Stimulated activated CD8-positive, alpha-beta memory T cell treated with anti-CD3 and anti-CD28 coated beads, Interleukin-4, amount 100 ng/mL, for 24 hours (primary cell): ENCODE measurements at regions not wholly inside any gene's neighbourhood (a gene's known extent, or its start where the extent isn't known, plus 50 kb on each side); places are given as distances from the start of the nearest gene placed in this dataset.
"Not testable (repeated sequence)": the region's sequence is repeated elsewhere in the genome, so short reads cannot be mapped to it uniquely, and the experiment has no call there.

ENCODE experiments used
- DNase-seq: peaks from one replicate; pipeline ENCODE4 v3.0.0-alpha.2; 2020; ENCODE audit warnings: low read depth

DNA sequence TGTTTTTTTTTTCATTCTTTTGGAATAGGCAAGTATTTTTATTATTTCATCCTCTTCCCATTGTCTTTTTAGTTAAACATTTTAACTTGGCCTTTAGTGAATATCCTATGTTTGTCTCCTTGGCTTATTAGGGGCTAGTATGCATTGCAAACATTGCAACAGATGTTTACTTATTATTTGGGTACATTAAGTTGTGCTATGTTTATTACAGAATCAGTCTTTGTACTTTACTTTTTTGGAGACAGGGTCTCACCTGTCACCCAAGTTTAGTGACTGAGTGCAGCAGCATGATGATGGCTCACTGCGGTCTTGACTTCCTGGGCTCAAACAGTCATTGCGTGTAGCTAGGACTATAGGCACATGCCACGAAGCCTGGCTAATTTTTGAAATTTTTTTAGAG, 51.1 kb upstream of the NUDT6 start:
- DNase-seq: no peak

- no peak for DNase-seq
These were observed 53.7 kb upstream of the NUDT6 start for GRCh38 chr4:122976111-122976510.

GRCh38 chr4:122977103-122977502, 54.7 kb upstream of the NUDT6 start:
- DNase-seq: no peak

- DNase-seq: no peak
These were observed 55.7 kb upstream of the NUDT6 start for GRCh38 chr4:122978109-122978508.

GRCh38 chr4:122978789-122979188, 56.4 kb upstream of the NUDT6 start:
- DNase-seq: no peak

- DNase-seq: no peak
These were observed 58.5 kb upstream of the NUDT6 start for GRCh38 chr4:122980860-122981259.

- DNase-seq: no peak
These were observed 66.3 kb upstream of the NUDT6 start for GRCh38 chr4:122988696-122989095.

DNA sequence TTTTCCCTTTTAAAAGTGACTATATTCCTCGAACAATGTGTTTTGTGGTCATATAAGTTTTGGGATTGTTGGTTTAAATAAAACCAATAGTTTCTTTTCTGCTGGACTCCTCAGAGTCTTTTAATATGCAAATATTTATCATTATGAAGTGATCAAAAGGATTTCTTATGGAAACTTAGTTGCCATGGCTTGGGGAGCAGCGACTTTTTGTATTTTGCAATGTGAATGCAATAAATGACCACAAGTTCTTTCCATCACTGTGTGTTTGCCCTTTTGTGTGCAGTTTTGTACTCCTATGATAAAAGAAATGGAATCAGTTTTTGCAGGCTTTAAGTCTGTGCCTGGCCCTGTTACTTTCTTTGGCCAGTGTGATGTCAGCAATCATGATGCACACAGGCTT, 68.5 kb upstream of the NUDT6 start:
- no peak for DNase-seq

DNA sequence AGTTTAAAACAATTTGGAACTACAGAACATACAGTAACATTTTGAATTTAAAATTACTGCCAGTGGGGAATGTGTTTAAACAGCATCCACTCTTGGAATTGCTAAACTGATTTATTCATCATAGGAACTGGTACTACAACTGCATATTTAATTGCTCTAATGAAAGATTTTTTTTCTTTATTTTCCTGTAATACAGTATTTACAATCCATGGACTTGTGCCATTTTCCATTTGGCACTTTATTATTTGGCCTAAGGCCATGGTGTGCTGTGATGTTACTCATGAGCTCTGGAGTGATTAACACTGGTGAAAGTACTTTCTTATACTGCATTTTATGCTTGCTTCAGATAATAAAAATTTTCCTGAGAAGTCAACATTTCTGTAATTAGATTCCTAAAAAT, 69.7 kb upstream of the NUDT6 start:
- no peak for DNase-seq

- DNase-seq: no peak
These were observed 70.2 kb upstream of the NUDT6 start for GRCh38 chr4:122992641-122993040.

DNA sequence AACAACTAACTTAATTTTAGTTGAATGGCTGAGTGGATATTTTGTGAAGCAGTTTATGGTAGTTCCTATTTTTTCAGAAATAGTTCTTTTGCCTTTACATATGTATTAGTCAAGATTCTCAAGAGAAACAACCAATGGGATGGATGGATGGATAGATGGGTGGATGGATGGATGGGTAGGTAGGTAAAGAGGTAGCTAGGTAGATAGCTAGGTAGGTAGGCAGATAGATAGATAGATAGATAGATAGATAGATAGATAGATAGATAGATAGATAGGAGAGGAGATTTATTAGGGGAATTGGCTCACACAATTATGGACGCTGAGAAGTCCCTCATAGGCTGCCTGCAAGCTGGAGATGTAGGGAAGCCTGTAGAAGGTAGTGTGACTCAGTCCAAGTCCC, 74.0 kb upstream of the NUDT6 start:
- no peak for DNase-seq

- no peak for DNase-seq
These were observed 75.2 kb upstream of the NUDT6 start for GRCh38 chr4:122997463-122998101.

- not testable (repeated sequence) for DNase-seq
These were observed 81.7 kb upstream of the NUDT6 start for GRCh38 chr4:123004079-123004478.

GRCh38 chr4:123005126-123005525, 82.7 kb upstream of the NUDT6 start:
- DNase-seq: not testable (repeated sequence)

DNA sequence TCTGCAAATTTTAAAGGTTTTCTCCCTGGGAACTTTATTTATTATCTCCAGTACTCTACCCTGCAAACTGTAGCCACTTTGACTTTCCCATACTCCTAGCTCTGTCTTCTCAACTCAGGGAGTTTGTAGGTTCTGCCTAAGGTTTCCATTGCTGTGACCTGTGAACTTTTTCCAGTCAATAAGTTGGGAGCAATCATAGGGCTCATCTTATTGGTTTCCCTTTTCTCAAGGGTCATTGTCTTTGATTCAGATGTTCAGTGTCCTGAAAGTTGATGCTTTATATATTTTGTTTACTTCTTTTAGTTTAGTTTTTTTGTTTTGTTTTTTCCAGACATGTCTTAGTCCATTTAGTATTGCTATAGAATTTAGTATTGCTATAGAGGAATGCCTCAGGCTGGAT, 85.3 kb upstream of the NUDT6 start:
- DNase-seq: no peak

- not testable (repeated sequence) for DNase-seq
These were observed 90.0 kb upstream of the NUDT6 start for GRCh38 chr4:123012416-123012815.

DNA sequence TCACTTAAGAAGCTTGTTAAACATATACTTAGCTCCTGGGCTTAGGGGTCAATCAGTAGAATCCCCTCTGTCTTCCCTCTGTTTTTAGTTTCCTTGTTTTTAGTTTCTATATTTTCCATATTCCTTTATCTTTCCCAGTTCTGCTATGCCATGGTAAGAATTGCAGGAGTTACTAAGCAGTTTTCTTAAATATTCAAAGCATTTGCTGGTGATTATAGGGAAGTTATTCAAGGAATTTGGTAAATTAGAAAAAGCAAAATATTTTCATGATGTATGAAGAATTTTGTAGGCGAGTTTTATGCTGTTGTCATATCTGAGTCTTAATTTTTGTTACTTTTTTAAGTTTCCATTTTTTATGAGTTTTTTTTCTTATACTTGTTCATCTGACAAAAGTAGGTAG, 91.6 kb upstream of the NUDT6 start:
- no peak for DNase-seq

- no peak for DNase-seq
These were observed 94.7 kb upstream of the NUDT6 start for GRCh38 chr4:123017078-123017477.

GRCh38 chr4:123017636-123018395, 95.4 kb upstream of the NUDT6 start:
- no peak for DNase-seq

DNA sequence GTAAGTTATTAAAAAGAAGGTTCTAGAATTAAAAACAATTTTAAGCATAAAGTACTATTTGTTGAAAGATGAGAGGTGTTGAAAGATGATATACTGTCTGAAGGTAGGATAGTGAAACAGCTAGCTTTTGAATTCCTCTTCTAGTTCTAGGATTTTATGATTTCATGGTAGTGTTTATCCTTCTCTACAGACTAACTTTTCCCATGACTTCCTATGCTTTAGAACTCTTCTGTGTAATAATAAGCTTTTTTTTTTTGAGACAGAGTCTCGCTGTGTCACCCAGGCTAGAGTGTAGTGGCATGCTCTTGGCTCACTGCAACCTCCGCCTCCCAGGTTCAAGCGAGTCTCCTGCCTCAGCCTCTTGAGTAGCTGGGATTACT, 96.0 kb upstream of the NUDT6 start:
- no peak for DNase-seq

DNA sequence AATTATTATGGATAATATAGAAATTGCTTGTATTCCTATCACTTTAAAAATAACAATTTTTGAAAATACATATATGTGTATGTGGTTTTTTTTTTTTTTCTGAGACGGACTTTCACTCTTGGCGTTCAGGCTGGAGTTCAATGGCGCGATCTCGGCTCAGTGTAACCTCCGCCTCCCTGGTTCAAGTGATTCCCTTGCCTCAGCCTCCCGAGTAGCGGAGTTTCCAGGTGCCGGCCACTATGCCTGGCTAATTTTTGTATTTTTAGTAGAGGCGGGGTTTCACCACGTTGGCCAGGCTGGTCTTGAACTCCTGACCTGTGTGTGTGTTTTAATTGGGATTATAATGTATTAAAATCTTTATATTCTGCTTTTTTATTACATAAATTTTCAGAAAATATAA, 97.9 kb upstream of the NUDT6 start:
- no peak for DNase-seq

GRCh38 chr4:123023647-123024046, 101.2 kb upstream of the NUDT6 start:
- no peak for DNase-seq

DNA sequence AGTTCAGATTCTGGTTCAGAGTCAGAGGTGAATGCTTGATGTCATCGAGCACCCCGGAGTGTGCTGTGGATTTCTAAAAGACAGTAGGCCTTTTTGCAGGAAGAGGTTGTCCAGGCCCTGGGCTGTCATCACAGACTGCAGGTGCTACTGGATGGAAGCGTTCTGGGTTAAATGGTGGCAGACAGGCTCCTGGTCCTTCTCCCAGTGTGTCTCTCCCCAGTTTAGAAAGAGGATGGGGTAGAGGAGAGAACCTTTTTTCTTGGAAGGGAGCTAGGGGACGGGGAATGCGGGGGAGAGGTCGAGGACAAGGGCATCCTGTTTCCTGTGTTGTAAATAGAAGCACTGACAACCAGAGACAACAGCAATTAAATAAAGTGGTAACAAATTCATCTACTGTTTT, 102.3 kb upstream of the NUDT6 start:
- DNase-seq: no peak

- no peak for DNase-seq
These were observed 103.0 kb upstream of the NUDT6 start for GRCh38 chr4:123025398-123025797.
